Gastroesophageal sphincter (tissue), 3 donors: ENCODE measurements at regions not wholly inside any gene's neighbourhood (a gene's known extent, or its start where the extent isn't known, plus 50 kb on each side); places are given as distances from the start of the nearest gene placed in this dataset.

Source experiments
- EP300 ChIP-seq: sonication (generic); formaldehyde crosslinking; IDR thresholded peaks from one replicate; pipeline ENCODE4 v1.6.1; 2017; ENCODE audit warnings: antibody characterized with exemption, mild to moderate bottlenecking
- POLR2AphosphoS5 ChIP-seq: sonication (generic); formaldehyde crosslinking; IDR thresholded peaks from one replicate; pipeline ENCODE4 v1.6.1; 2017; ENCODE audit warnings: antibody characterized with exemption
- TF ChIP-seq, protein P1 (sequence below), 4 experiments: fragments of 200-600 bp in 2 of 4; fragments of 450-650 bp in 2 of 4; sonication (generic) in 1 of 4; IDR thresholded peaks; one replicate each; pipeline ENCODE4 v1.5.1; 2017 to 2019; ENCODE audit warnings: antibody characterized with exemption in 4 of 4, mild to moderate bottlenecking in 2 of 4, moderate library complexity in 2 of 4

DNA sequence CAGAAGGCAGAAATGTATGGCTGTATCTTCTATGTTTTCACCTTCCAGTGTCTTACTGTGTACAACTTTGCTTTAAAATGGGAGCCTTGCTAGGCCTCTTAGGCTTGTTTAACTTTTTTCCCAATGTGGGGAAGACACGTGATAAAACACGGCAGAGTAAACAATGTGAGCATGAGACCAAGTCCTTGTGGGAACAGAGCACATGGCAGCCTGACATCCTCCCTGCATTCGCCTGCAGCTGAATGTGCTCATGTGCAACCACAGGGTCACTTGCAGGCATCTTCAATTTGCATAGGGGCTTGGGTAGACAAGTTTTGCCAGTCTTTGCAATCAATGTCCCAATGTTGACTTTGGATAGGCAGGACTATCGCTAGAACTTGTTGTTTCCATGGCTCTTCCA is 91.8 kb downstream of the CCNG2 start:
- TF ChIP-seq EP300 (no peak), POLR2AphosphoS5 (no peak)
- TF ChIP-seq, protein P1, sequence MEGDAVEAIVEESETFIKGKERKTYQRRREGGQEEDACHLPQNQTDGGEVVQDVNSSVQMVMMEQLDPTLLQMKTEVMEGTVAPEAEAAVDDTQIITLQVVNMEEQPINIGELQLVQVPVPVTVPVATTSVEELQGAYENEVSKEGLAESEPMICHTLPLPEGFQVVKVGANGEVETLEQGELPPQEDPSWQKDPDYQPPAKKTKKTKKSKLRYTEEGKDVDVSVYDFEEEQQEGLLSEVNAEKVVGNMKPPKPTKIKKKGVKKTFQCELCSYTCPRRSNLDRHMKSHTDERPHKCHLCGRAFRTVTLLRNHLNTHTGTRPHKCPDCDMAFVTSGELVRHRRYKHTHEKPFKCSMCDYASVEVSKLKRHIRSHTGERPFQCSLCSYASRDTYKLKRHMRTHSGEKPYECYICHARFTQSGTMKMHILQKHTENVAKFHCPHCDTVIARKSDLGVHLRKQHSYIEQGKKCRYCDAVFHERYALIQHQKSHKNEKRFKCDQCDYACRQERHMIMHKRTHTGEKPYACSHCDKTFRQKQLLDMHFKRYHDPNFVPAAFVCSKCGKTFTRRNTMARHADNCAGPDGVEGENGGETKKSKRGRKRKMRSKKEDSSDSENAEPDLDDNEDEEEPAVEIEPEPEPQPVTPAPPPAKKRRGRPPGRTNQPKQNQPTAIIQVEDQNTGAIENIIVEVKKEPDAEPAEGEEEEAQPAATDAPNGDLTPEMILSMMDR (IDR thresholded peaks at IDR 0.05), result no peak
